Panc1 (cell line): ENCODE measurements at regions not wholly inside any gene's neighbourhood (a gene's known extent, or its start where the extent isn't known, plus 50 kb on each side); places are given as distances from the start of the nearest gene placed in this dataset.

ENCODE experiments used
- ATAC-seq: fragments of 200-7000 bp; cut with Tn5 transposase; 2 replicates; pipeline ENCODE4 v1.9.1; 2020; ENCODE audit warnings: mild to moderate bottlenecking, moderate library complexity
- BruUV-seq: library from RNA; stranded (reverse); fragments of 400-500 nt; replicated peaks from 2 replicates; lab custom pipeline; 2021; lab: Mats Ljungman, UMichigan
- CTCF ChIA-PET: fragments of 300-600 bp; sonication (Branson Sonifier 250); formaldehyde crosslinking; loops from one replicate; lab custom pipeline; 2022; ENCODE audit warnings: antibody characterized with exemption; lab: Charles Lee
- POLR2A ChIA-PET: fragments of 300-600 bp; sonication (Branson Sonifier 250); formaldehyde crosslinking; loops from one replicate; lab custom pipeline; 2022; ENCODE audit warnings: antibody characterized with exemption; lab: Charles Lee
- DNase-seq: peaks from one replicate; pipeline ENCODE4 v3.0.0-alpha.2; 2010; ENCODE audit warnings: low read depth, low spot score
- H3K27ac ChIP-seq: 2 replicates; pipeline ENCODE4 v1.5.1; 2011; ENCODE audit warnings: mild to moderate bottlenecking, low read length, inconsistent platforms
- H3K27me3 ChIP-seq: fragments of 200-500 bp; sonication (Bioruptor generic); 2 replicates; pipeline ENCODE4 v1.6.0; 2014; ENCODE audit warnings: low read length, inconsistent platforms; ENCODE audit not compliant: control insufficient read depth, insufficient read depth
- H3K36me3 ChIP-seq: fragments of 200-500 bp; sonication (Bioruptor generic); 2 replicates; pipeline ENCODE4 v1.5.1; 2014; ENCODE audit warnings: inconsistent platforms, mild to moderate bottlenecking, low read length, moderate library complexity; ENCODE audit not compliant: control insufficient read depth, insufficient read depth
- H3K4me1 ChIP-seq: 2 replicates; pipeline ENCODE4 v1.5.1; 2011; ENCODE audit warnings: inconsistent platforms, mild to moderate bottlenecking, low read length, moderate library complexity; ENCODE audit not compliant: control insufficient read depth, insufficient read depth
- H3K4me3 ChIP-seq, 2 experiments: 2 replicates each; pipeline ENCODE4 v1.5.1; 2011 to 2012; ENCODE audit warnings: low read depth in 2 of 2, low read length in 2 of 2, mild to moderate bottlenecking in 2 of 2, inconsistent platforms in 1 of 2, moderate library complexity in 1 of 2
- H3K9me3 ChIP-seq: fragments of 200-500 bp; sonication (Bioruptor generic); 2 replicates; pipeline ENCODE4 v1.5.1; 2014; ENCODE audit warnings: low read depth, mild to moderate bottlenecking, inconsistent platforms, low read length, moderate library complexity; ENCODE audit not compliant: control insufficient read depth, insufficient read depth
- CTCF ChIP-seq: fragments of 450-650 bp; IDR thresholded peaks from 2 replicates; pipeline ENCODE4 v1.5.1; 2017; ENCODE audit warnings: mild to moderate bottlenecking
- POLR2AphosphoS5 ChIP-seq: IDR thresholded peaks from 2 replicates; pipeline ENCODE4 v1.6.1; 2012; ENCODE audit warnings: mild to moderate bottlenecking, low read depth, low read length, moderate library complexity
- REST ChIP-seq, 2 experiments: IDR thresholded peaks; 2 replicates each; pipeline ENCODE4 v1.6.1; 2011 to 2012; ENCODE audit warnings: low read depth in 2 of 2, control low read depth in 1 of 2, low read length in 1 of 2, mild to moderate bottlenecking in 1 of 2, moderate library complexity in 1 of 2; ENCODE audit not compliant: insufficient read depth in 1 of 2
- SIN3A ChIP-seq: IDR thresholded peaks from 2 replicates; pipeline ENCODE4 v1.6.1; 2012; ENCODE audit warnings: low read depth, mild to moderate bottlenecking, low read length, moderate library complexity, borderline replicate concordance; ENCODE audit not compliant: insufficient read depth
- TCF7L2 ChIP-seq: IDR thresholded peaks from 2 replicates; pipeline ENCODE4 v1.6.1; 2011; ENCODE audit warnings: mild to moderate bottlenecking, low read depth, low read length, inconsistent platforms
- in situ Hi-C: cut with HindIII; loops from 2 replicates; pipeline ENCODE4 v1.10.0; 2016; ENCODE audit warnings: low sequenced_read_pairs, low pct_unique_long_range_greater_than_20kb
- intact Hi-C: fragments of 100-400 bp; cut with micrococcal nuclease; formaldehyde crosslinking; loops from one replicate; pipeline ENCODE4 v1.10.0; 2022; ENCODE audit not compliant: unreplicated experiment

GRCh38 chr7:81181066-81181465, 262.2 kb upstream of the SEMA3C start:
- BruUV-seq = no TSS peak
- no peak overlapping the region; the same call in 1 of the 2 replicates for H3K27ac ChIP-seq
- in situ Hi-C loops (no loop called here), intact Hi-C loops (no loop called here)
- H3K9me3 ChIP-seq = 0 out of 2 replicates have a peak, but pooled peaks cover 3% of the 10 kb centered on the region
- ATAC-seq (no peak), DNase-seq (no peak)
- no peaks in the 10 kb centered on the region for H3K4me1 ChIP-seq
- POLR2A ChIA-PET = no interaction called here
- TF ChIP-seq POLR2AphosphoS5 (no peak), SIN3A (no peak), TCF7L2 (no peak), REST (IDR thresholded peaks at IDR 0.05; ENCODE audit: insufficient read depth in 1 of 2, low read depth in 2 of 2, low read length in 1 of 2) (no peak), CTCF (no peak)
- H3K27me3 ChIP-seq = no peaks in the 10 kb centered on the region
- no peak overlapping the region for H3K4me3 ChIP-seq
- CTCF ChIA-PET = no interaction called here
- no peaks in the 10 kb centered on the region for H3K36me3 ChIP-seq

GRCh38 chr7:81180573-81180972, 261.7 kb upstream of the SEMA3C start:
- DNase-seq = no peak
- Histone ChIP-seq H3K4me3 (no peak overlapping the region), H3K4me1 (no peaks in the 10 kb centered on the region), H3K27me3 (no peaks in the 10 kb centered on the region), H3K9me3 (peaks cover 3% of the 10 kb centered on the region; the same call in 1 of the 2 replicates), H3K27ac (0 out of 2 replicates have a peak overlapping the region, but pooled peaks have one; percentile 9), H3K36me3 (no peaks in the 10 kb centered on the region)
- POLR2A ChIA-PET = no interaction called here
- intact Hi-C loops = no loop called here
- in situ Hi-C loops = no loop called here
- no TSS peak for BruUV-seq
- CTCF ChIA-PET = no interaction called here
- ATAC-seq = no peak
- TF ChIP-seq POLR2AphosphoS5 (no peak), SIN3A (no peak), REST (IDR thresholded peaks at IDR 0.05; ENCODE audit: insufficient read depth in 1 of 2, low read depth in 2 of 2, low read length in 1 of 2) (no peak), CTCF (no peak), TCF7L2 (no peak)
